Smooth muscle cell (in vitro differentiated cells): ENCODE measurements at regions not wholly inside any gene's neighbourhood (a gene's known extent, or its start where the extent isn't known, plus 50 kb on each side); places are given as distances from the start of the nearest gene placed in this dataset.
A peak's percentile ranks its signal among the peaks of the same experiment; 100 is the strongest.

Source experiments
- DNase-seq: peaks from one replicate; lab custom pipeline; 2025; ENCODE audit not compliant: unreplicated experiment; lab: John Stamatoyannopoulos, UW
- H2AFZ ChIP-seq: fragments of 200-600 bp; sonication (generic); 2 replicates; pipeline ENCODE4 v1.6.0; 2016; ENCODE audit warnings: antibody characterized with exemption, low read depth, mild to moderate bottlenecking
- H3F3A ChIP-seq: fragments of 200-600 bp; sonication (generic); 2 replicates; pipeline ENCODE4 v1.6.0; 2017; ENCODE audit warnings: antibody characterized with exemption, low read depth
- H3K27ac ChIP-seq: fragments of 200-600 bp; sonication (generic); 2 replicates; pipeline ENCODE4 v1.5.1; 2016; ENCODE audit warnings: low read depth, mild to moderate bottlenecking
- H3K27me3 ChIP-seq: fragments of 200-600 bp; sonication (generic); 2 replicates; pipeline ENCODE4 v1.6.1; 2016; ENCODE audit warnings: low read depth, mild to moderate bottlenecking
- H3K36me3 ChIP-seq: fragments of 200-600 bp; sonication (generic); 2 replicates; pipeline ENCODE4 v1.5.1; 2016; ENCODE audit warnings: low read depth
- H3K4me1 ChIP-seq: fragments of 200-600 bp; sonication (generic); 2 replicates; pipeline ENCODE4 v1.5.1; 2016; ENCODE audit warnings: low read depth
- H3K4me2 ChIP-seq: fragments of 200-600 bp; sonication (generic); 2 replicates; pipeline ENCODE4 v1.6.0; 2016; ENCODE audit warnings: mild to moderate bottlenecking
- H3K4me3 ChIP-seq: fragments of 200-600 bp; sonication (generic); 2 replicates; pipeline ENCODE4 v1.5.1; 2016; ENCODE audit warnings: mild to moderate bottlenecking
- H3K79me2 ChIP-seq: fragments of 200-600 bp; sonication (generic); 2 replicates; pipeline ENCODE4 v1.6.0; 2016; ENCODE audit warnings: low read depth, mild to moderate bottlenecking
- H3K9ac ChIP-seq: fragments of 200-600 bp; sonication (generic); 2 replicates; pipeline ENCODE4 v1.6.0; 2016; ENCODE audit warnings: low read depth
- H3K9me3 ChIP-seq: fragments of 200-600 bp; sonication (generic); replicated peaks from 2 replicates; pipeline ENCODE4 v1.5.1; 2016; ENCODE audit warnings: low read depth
- H4K20me1 ChIP-seq: fragments of 200-600 bp; sonication (generic); 2 replicates; pipeline ENCODE4 v1.6.0; 2016; ENCODE audit warnings: low read depth
- WGBS: methylation state at CpG from one replicate; pipeline ENCODE4 v1.1.7; 2016; ENCODE audit warnings: low lambda C conversion rate; 5-methylcytosine and 5-hydroxymethylcytosine counted together
- TF ChIP-seq, protein P1 (sequence below): fragments of 200-600 bp; sonication (generic); IDR thresholded peaks from 2 replicates; pipeline ENCODE4 v1.5.1; 2017; ENCODE audit warnings: borderline replicate concordance, mild to moderate bottlenecking, antibody characterized with exemption; ENCODE audit not compliant: insufficient read depth, poor library complexity, severe bottlenecking

DNA sequence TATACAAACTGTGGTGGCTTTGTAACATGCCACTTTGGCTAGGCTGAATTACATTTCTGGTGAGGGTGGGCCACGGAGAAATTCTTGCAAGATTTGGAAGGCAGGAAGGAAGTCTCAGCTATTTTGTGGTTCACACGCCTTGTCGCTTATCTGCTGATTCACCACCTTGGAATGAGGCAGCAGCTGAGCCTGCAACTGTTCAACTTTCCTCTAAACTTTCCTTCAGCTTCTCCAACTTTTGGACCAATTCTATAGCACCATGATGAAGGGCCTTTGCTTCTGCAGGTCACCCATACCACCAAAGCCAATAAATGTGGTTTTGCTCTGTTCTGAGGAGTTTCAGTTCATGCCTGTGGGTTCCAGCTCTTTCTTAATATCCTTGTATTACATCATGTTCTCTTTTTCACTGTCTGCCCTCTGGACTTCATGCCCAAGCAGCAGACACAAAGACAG lies 337.6 kb upstream of the SNX7 start:
- H3K27ac ChIP-seq, result peak overlapping the region; percentile 93
- H3K4me3 ChIP-seq, result no peak overlapping the region
- TF ChIP-seq, protein P1, sequence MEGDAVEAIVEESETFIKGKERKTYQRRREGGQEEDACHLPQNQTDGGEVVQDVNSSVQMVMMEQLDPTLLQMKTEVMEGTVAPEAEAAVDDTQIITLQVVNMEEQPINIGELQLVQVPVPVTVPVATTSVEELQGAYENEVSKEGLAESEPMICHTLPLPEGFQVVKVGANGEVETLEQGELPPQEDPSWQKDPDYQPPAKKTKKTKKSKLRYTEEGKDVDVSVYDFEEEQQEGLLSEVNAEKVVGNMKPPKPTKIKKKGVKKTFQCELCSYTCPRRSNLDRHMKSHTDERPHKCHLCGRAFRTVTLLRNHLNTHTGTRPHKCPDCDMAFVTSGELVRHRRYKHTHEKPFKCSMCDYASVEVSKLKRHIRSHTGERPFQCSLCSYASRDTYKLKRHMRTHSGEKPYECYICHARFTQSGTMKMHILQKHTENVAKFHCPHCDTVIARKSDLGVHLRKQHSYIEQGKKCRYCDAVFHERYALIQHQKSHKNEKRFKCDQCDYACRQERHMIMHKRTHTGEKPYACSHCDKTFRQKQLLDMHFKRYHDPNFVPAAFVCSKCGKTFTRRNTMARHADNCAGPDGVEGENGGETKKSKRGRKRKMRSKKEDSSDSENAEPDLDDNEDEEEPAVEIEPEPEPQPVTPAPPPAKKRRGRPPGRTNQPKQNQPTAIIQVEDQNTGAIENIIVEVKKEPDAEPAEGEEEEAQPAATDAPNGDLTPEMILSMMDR, result no peak
- peaks cover 32% of the 10 kb centered on the region for H3K4me1 ChIP-seq
- H4K20me1 ChIP-seq, result no peaks in the 10 kb centered on the region
- no peak for DNase-seq
- H3K27me3 ChIP-seq, result no peaks in the 10 kb centered on the region
- no peaks in the 10 kb centered on the region for H3K9me3 ChIP-seq
- H3K79me2 ChIP-seq, result no peaks in the 10 kb centered on the region
- H2AFZ ChIP-seq, result no peak overlapping the region
- H3K4me2 ChIP-seq, result peak overlapping the region; percentile 62
- no peaks in the 10 kb centered on the region for H3K36me3 ChIP-seq
- 0% methylated on average over 3 of the region's 3 CpGs for WGBS
- peak overlapping the region; percentile 35 for H3K9ac ChIP-seq
- peaks cover 40% of the 10 kb centered on the region for H3F3A ChIP-seq

GRCh38 chr1:98323388-98323787 lies 338.1 kb upstream of the SNX7 start:
- TF ChIP-seq, protein P1, result no peak
- H2AFZ ChIP-seq, result peak overlapping the region; percentile 60
- peak overlapping the region; percentile 62 for H3K4me2 ChIP-seq
- peaks cover 32% of the 10 kb centered on the region for H3K4me1 ChIP-seq
- no peaks in the 10 kb centered on the region for H3K27me3 ChIP-seq
- no peaks in the 10 kb centered on the region for H3K36me3 ChIP-seq
- peaks cover 40% of the 10 kb centered on the region for H3F3A ChIP-seq
- H3K4me3 ChIP-seq, result no peak overlapping the region
- no peak for DNase-seq
- H3K9me3 ChIP-seq, result no peaks in the 10 kb centered on the region
- peak overlapping the region; percentile 93 for H3K27ac ChIP-seq
- H3K9ac ChIP-seq, result peak overlapping the region; percentile 22
- H4K20me1 ChIP-seq, result no peaks in the 10 kb centered on the region
- no peaks in the 10 kb centered on the region for H3K79me2 ChIP-seq

- H3F3A ChIP-seq, result peaks cover 40% of the 10 kb centered on the region
- H3K27ac ChIP-seq, result peak overlapping the region; percentile 93
- DNase-seq, result no peak
- H2AFZ ChIP-seq, result peak overlapping the region; percentile 60
- H3K79me2 ChIP-seq, result no peaks in the 10 kb centered on the region
- H3K4me1 ChIP-seq, result peaks cover 32% of the 10 kb centered on the region
- no peaks in the 10 kb centered on the region for H3K9me3 ChIP-seq
- TF ChIP-seq, protein P1, result no peak
- peak overlapping the region; percentile 62 for H3K4me2 ChIP-seq
- H4K20me1 ChIP-seq, result no peaks in the 10 kb centered on the region
- no peaks in the 10 kb centered on the region for H3K36me3 ChIP-seq
- no peaks in the 10 kb centered on the region for H3K27me3 ChIP-seq
- 80% methylated on average over 1 of the region's 1 CpG for WGBS
- H3K4me3 ChIP-seq, result no peak overlapping the region
- peak overlapping the region; percentile 22 for H3K9ac ChIP-seq
These were observed 338.6 kb upstream of the SNX7 start for GRCh38 chr1:98322966-98323365.

DNA sequence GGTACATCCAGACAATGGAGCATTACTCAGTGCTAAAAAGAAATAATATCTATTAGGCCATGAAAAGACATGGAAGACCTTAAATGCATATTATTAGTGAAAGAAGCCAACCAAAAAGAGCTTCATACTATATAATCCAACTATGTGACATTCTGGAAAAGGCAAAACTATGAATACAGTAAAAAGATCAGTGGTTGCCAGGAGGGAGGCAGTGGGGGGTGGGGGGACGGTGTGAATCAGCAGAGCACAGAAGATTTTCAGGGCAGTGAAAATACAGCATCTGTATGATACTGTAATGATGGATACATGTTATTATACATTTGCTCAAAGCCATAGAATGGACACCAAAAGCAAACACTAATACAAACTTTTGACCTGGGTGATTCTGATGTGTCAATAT lies 339.4 kb upstream of the SNX7 start:
- Histone ChIP-seq H3K27ac (peak overlapping the region; percentile 93), H3K9me3 (no peaks in the 10 kb centered on the region), H3K4me3 (no peak overlapping the region), H3K79me2 (no peaks in the 10 kb centered on the region), H3K36me3 (no peaks in the 10 kb centered on the region), H3K4me1 (peaks cover 32% of the 10 kb centered on the region), H3K27me3 (no peaks in the 10 kb centered on the region), H3K4me2 (peak overlapping the region; percentile 49), H4K20me1 (no peaks in the 10 kb centered on the region), H3K9ac (no peak overlapping the region), H2AFZ (peak overlapping the region; percentile 19), H3F3A (peaks cover 39% of the 10 kb centered on the region)
- DNase-seq, result no peak
- 85% methylated on average over 1 of the region's 1 CpG for WGBS
- TF ChIP-seq, protein P1, result no peak
